OCI-LY7 (cell line): ENCODE measurements at regions not wholly inside any gene's neighbourhood (a gene's known extent, or its start where the extent isn't known, plus 50 kb on each side); places are given as distances from the start of the nearest gene placed in this dataset.

Experiments
- BruUV-seq: library from RNA; stranded (reverse); fragments of 400-500 nt; replicated peaks from 2 replicates; lab custom pipeline; 2021; lab: Mats Ljungman, UMichigan
- CTCF ChIA-PET: fragments of 300-600 bp; sonication (Branson Sonifier 250); formaldehyde crosslinking; loops from one replicate; lab custom pipeline; 2022; ENCODE audit warnings: antibody characterized with exemption; ENCODE audit not compliant: unreplicated experiment; lab: Charles Lee
- POLR2A ChIA-PET: fragments of 300-600 bp; sonication (Branson Sonifier 250); formaldehyde crosslinking; loops from one replicate; lab custom pipeline; 2022; ENCODE audit warnings: antibody characterized with exemption; lab: Charles Lee
- DNase-seq: peaks from one replicate; pipeline ENCODE4 v3.0.0-alpha.2; 2015; ENCODE audit warnings: low spot score
- H2AFZ ChIP-seq: fragments of 200-600 bp; sonication (generic), shearing (Covaris generic); 2 replicates; pipeline ENCODE4 v1.6.1; 2014; ENCODE audit warnings: mild to moderate bottlenecking, antibody characterized with exemption, low read length, moderate library complexity
- H3K27ac ChIP-seq: fragments of 200-600 bp; sonication (generic); 2 replicates; pipeline ENCODE4 v1.5.1; 2014; ENCODE audit warnings: mixed run types, low read depth, mild to moderate bottlenecking, moderate library complexity, low read length, inconsistent platforms; ENCODE audit not compliant: poor library complexity, severe bottlenecking
- H3K36me3 ChIP-seq: fragments of 200-600 bp; sonication (generic); 2 replicates; pipeline ENCODE4 v1.6.1; 2014; ENCODE audit warnings: mild to moderate bottlenecking, antibody characterized with exemption, low read length, moderate library complexity, mixed read lengths; ENCODE audit not compliant: insufficient read depth
- H3K4me1 ChIP-seq: fragments of 200-600 bp; sonication (generic); 2 replicates; pipeline ENCODE4 v1.5.1; 2014; ENCODE audit warnings: mild to moderate bottlenecking, low read length; ENCODE audit not compliant: insufficient read depth, poor library complexity, severe bottlenecking
- H3K4me2 ChIP-seq: fragments of 200-600 bp; sonication (generic); 2 replicates; pipeline ENCODE4 v1.6.1; 2014; ENCODE audit warnings: mild to moderate bottlenecking, low read length
- H3K4me3 ChIP-seq: fragments of 200-600 bp; sonication (generic); 2 replicates; pipeline ENCODE4 v1.5.1; 2014; ENCODE audit warnings: mild to moderate bottlenecking, low read depth, low read length; ENCODE audit not compliant: poor library complexity, severe bottlenecking
- H3K79me2 ChIP-seq: fragments of 200-600 bp; sonication (generic); 2 replicates; pipeline ENCODE4 v1.6.1; 2016; ENCODE audit warnings: low read depth, mild to moderate bottlenecking, low read length, moderate library complexity, mixed read lengths; ENCODE audit not compliant: insufficient read depth
- H3K9me2 ChIP-seq: fragments of 200-600 bp; sonication (generic); 2 replicates; pipeline ENCODE4 v1.6.1; 2016; ENCODE audit warnings: mild to moderate bottlenecking, low read length, mixed read lengths; ENCODE audit not compliant: insufficient read depth
- H3K9me3 ChIP-seq: fragments of 200-600 bp; sonication (generic); 2 replicates; pipeline ENCODE4 v1.6.1; 2014; ENCODE audit warnings: mild to moderate bottlenecking, mixed run types, low read length, mixed read lengths
- H4K20me1 ChIP-seq: fragments of 200-600 bp; sonication (generic); 2 replicates; pipeline ENCODE4 v1.6.1; 2014; ENCODE audit warnings: mild to moderate bottlenecking, antibody characterized with exemption, low read length, moderate library complexity, mixed read lengths; ENCODE audit not compliant: insufficient read depth
- EZH2phosphoT487 ChIP-seq: fragments of 200-600 bp; sonication (generic); IDR thresholded peaks from 2 replicates; pipeline ENCODE4 v1.6.1; 2018; ENCODE audit warnings: low read depth, borderline replicate concordance, mild to moderate bottlenecking, mixed run types, antibody characterized with exemption, low read length, moderate library complexity, mixed read lengths
- intact Hi-C: fragments of 100-400 bp; cut with micrococcal nuclease; formaldehyde crosslinking; loops from one replicate; pipeline ENCODE4 v1.10.0; 2022; ENCODE audit not compliant: unreplicated experiment
- TF ChIP-seq, protein P1 (sequence below): fragments of 200-600 bp; sonication (generic); conservative IDR thresholded peaks from 2 replicates; pipeline ENCODE4 v1.5.1; 2014; ENCODE audit warnings: mild to moderate bottlenecking, antibody characterized with exemption, low read length, moderate library complexity, mixed read lengths

DNA sequence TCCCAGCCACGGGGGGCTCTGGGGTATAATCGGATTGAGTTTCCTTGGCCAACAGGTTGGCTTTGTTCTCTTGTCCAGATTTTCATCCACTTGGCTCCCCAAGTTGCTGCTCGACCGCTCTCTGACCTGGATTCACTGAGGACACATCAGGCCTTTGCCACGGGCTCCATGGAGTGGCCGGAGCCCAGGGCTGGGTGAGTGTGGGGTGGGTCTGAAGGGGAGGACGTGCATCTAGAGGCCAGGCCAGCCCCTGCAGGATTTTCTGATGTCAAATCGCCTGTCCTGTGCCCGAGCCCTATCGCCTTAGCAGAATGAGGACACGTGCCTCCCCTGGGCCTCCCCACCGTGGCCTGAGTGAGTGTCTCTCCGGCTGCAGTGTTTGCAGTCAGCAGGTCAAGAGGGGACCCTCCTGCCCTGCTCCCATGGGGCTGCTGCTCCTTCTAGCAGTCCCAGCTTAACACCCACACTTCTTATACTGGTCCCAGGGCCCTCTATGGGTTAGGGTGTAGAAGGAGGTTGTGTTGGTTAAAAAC is 89.1 kb upstream of the BOD1 start:
- BruUV-seq = no TSS peak
- ChIA-PET POLR2A (interaction anchor here (1.9 kb wide), 1 partner anchor 14 kb away, joined by 5 read pairs; no protein-coding TSS in a partner anchor), CTCF (no interaction called here)
- Histone ChIP-seq H3K36me3 (no peaks in the 10 kb centered on the region), H3K9me3 (no peaks in the 10 kb centered on the region), H3K9me2 (no peaks in the 10 kb centered on the region), H3K4me1 (peaks cover 72% of the 10 kb centered on the region), H3K4me2 (no peak overlapping the region), H2AFZ (no peak overlapping the region), H4K20me1 (no peaks in the 10 kb centered on the region), H3K4me3 (no peak overlapping the region), H3K27ac (no peak overlapping the region), H3K79me2 (no peaks in the 10 kb centered on the region)
- intact Hi-C loops = loop anchor here (2.0 kb wide), 1 partner anchor 29 kb away; no protein-coding TSS in a partner anchor
- TF ChIP-seq, protein P1, sequence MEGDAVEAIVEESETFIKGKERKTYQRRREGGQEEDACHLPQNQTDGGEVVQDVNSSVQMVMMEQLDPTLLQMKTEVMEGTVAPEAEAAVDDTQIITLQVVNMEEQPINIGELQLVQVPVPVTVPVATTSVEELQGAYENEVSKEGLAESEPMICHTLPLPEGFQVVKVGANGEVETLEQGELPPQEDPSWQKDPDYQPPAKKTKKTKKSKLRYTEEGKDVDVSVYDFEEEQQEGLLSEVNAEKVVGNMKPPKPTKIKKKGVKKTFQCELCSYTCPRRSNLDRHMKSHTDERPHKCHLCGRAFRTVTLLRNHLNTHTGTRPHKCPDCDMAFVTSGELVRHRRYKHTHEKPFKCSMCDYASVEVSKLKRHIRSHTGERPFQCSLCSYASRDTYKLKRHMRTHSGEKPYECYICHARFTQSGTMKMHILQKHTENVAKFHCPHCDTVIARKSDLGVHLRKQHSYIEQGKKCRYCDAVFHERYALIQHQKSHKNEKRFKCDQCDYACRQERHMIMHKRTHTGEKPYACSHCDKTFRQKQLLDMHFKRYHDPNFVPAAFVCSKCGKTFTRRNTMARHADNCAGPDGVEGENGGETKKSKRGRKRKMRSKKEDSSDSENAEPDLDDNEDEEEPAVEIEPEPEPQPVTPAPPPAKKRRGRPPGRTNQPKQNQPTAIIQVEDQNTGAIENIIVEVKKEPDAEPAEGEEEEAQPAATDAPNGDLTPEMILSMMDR = no peak
- no peak for TF ChIP-seq EZH2phosphoT487
- DNase-seq = no peak

DNA sequence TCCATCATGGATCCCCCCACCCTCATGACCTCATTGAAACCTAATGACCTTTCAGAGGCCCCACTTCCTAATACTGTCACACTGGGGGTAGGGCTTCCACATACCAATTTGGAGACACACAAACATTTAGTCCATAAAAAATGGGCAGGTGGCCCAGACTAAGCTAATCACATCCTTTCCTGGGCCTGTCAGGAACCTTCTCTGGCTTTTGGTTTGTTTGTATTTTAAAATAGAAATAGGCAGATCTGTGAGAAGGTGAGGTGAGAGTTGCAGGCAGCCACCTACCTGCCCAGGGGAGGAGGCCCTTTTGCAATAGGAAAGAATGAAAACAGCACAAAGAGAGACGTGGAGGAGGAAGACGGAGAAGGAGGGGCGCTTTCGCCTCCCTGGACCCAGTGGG is 90.2 kb upstream of the BOD1 start:
- peaks cover 60% of the 10 kb centered on the region for H3K4me1 ChIP-seq
- BruUV-seq = no TSS peak
- CTCF ChIA-PET = interaction anchor here (0.6 to 1.4 kb wide), 3 partner anchors 13 to 115 kb away, joined by 3 to 6 read pairs (median 3); no protein-coding TSS in a partner anchor

More for the DNA sequence above, 90.2 kb upstream of the BOD1 start:
- Histone ChIP-seq H3K4me3 (peak overlapping the region; percentile 44), H3K36me3 (no peaks in the 10 kb centered on the region), H2AFZ (peak overlapping the region; percentile 63; the same call in 1 of the 2 replicates), H3K79me2 (no peaks in the 10 kb centered on the region), H3K27ac (peak overlapping the region; percentile 75), H3K9me3 (no peaks in the 10 kb centered on the region), H3K4me2 (peak overlapping the region; percentile 75), H4K20me1 (no peaks in the 10 kb centered on the region), H3K9me2 (no peaks in the 10 kb centered on the region)
- no peak for DNase-seq
- TF ChIP-seq, protein P1 = no peak
- TF ChIP-seq EZH2phosphoT487 = no peak
- intact Hi-C loops = loop anchor here (2.0 kb wide), 1 partner anchor 28 kb away; no protein-coding TSS in a partner anchor
- POLR2A ChIA-PET = interaction anchor here (0.9 to 2.0 kb wide), 17 partner anchors 8 to 190 kb away, joined by 3 to 17 read pairs (median 4); no protein-coding TSS in a partner anchor
